HG03108 (cell line): ENCODE measurements at regions not wholly inside any gene's neighbourhood (a gene's known extent, or its start where the extent isn't known, plus 50 kb on each side); places are given as distances from the start of the nearest gene placed in this dataset.
"Not testable (repeated sequence)": the region's sequence is repeated elsewhere in the genome, so short reads cannot be mapped to it uniquely, and the experiment has no call there.

Source experiments
- ATAC-seq: cut with Tn5 transposase; IDR thresholded peaks from one replicate; pipeline ENCODE4 v1.9.1; 2021; ENCODE audit warnings: moderate library complexity; ENCODE audit not compliant: unreplicated experiment

GRCh38 chr2:215630796-215631195 is 194.9 kb upstream of the FN1 start:
- ATAC-seq: not testable (repeated sequence)

- ATAC-seq: no peak
These were observed 191.9 kb upstream of the FN1 start for GRCh38 chr2:215627771-215628170.

- ATAC-seq: no peak
These were observed 191.0 kb upstream of the FN1 start for GRCh38 chr2:215626812-215627281.

DNA sequence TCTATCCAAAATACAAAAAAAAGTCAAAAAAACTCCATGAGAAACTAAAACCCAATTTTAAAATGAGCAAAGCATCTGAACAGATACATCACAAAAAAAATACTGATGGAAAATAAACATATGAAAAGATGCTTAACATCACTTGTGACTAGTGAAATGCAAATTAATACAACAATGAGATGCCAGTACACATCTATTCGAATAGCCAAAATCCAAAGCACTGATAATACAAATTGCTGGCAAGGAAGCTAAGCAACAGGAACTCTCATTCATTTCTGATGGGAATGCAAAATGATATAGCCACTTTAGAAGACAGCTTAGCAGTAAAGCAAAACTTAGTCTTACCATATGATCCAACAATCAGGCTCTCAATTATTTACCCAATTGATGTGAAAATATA is 190.2 kb upstream of the FN1 start:
- no peak for ATAC-seq

DNA sequence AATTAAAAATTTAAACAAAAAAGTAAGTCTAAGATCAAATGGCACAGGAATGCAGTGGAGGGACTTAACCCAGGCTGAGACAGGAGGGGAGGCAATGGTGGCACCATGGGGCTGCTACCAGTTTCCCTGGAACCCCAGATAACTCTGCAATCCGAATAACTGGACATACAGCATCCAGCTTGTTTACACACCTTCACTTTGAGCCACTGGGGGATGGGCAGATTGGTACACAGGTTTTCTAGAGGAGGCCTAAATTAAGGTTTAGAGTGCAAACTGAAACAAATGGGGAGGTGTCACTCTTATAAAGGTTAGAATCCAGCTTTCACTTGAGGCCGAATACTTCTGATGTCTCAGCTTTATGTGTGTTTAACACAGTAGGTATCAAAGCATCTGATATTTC is 189.3 kb upstream of the FN1 start:
- no peak for ATAC-seq

DNA sequence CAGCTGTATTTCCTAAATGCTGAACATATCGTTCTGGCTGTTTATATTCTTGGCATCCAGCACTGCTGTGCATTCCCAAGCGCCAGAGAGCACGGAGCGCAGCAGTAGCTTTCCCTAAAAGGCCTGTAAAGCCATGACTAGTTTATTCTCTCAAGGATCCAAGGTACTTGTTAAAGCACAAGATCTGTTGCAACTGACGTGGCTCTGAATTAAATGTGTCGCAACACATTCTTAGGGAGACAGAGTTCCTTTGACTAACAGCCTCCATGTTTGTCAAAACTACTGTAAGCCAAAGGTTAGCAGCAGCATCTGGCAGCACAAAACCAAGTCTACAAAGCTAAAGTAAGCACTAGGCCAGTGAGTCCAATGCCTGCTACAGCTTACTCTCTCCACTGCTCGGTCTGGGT is 188.6 kb upstream of the FN1 start:
- no peak for ATAC-seq

DNA sequence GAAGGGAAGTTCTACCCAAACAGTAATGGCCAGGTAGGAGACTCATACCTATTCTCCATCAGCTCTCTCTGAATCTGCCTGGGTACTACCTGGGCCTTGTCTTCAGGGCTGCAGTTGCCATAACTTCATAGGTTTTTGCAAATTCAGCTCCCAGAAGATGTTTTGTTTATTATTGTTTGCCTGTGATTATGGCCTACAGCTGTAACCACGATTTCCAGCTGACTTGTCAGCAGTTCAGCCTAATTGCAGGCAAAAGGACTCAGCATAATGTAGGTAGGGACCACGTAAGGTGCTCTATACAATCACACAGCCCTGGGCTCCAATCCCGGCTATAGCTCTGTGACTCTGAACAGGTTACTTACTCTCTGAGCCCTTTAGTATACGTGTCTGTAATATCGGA is 187.0 kb upstream of the FN1 start:
- no peak for ATAC-seq

DNA sequence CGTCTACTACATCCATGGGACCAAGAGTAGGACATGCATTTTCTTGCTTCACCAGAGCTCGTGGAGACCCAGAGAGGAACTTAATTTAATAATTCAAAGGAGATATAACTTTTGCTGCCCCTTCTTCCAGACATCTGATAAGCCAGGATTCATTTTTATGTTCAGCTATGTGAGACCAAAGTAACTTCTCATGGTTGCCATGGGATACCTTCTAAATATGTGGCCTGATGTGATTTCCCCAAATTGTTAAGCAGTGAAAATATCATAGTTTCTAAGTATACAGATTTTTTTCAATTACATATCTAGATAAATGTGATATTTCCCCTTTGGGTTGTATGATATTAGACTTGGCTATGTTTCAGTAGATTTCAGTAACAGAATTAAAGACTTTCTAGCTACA is 185.5 kb upstream of the FN1 start:
- no peak for ATAC-seq

GRCh38 chr2:215620528-215620927 is 184.7 kb upstream of the FN1 start:
- no peak for ATAC-seq

GRCh38 chr2:215619989-215620388 is 184.1 kb upstream of the FN1 start:
- no peak for ATAC-seq

DNA sequence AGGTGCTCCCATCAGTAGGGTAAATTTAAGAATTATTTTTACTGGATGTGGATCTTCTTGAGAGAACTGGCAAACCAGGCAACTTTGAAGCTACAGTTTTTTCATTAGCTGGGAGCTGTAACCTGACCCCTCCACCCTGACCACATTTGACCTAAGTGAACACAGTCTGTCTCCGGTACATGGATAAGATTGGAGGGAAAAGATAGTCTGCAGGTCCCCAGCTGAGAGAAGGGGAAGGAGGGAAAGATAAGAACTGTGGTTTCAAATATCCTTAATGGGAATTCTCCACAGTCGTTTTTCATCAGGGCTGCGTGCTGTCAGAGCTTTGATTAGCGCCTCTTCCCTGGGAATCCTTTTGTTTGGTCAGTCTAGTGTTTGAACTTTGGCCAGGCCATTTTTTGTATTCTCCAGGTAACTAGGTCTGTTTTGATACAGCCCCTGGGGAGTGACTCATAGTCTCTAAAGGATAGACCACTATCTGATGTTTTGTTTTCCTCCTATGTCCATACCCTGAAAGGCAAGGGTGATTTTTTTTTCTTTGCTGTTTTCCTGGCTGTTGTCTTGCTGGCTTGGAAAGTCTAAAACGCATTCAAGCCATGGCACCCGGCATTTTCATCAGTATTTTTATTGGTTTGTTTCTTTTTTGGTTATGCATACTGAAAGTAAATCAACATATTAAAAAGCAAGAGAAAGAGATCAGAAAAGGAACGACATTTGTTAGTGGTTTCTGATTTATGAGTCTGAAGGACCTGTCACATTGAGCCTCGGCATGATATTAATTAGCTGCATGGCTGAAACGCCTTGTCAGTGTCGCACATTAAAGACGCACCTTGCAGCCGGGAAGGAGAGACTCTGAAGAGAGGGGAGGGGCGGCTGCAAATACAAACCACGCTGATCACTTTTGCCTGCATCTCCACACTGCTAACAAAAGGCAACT is 183.4 kb upstream of the FN1 start:
- ATAC-seq: no peak

- ATAC-seq: no peak
These were observed 182.3 kb upstream of the FN1 start for GRCh38 chr2:215618145-215618544.

GRCh38 chr2:215617060-215617824 is 181.4 kb upstream of the FN1 start:
- no peak for ATAC-seq

DNA sequence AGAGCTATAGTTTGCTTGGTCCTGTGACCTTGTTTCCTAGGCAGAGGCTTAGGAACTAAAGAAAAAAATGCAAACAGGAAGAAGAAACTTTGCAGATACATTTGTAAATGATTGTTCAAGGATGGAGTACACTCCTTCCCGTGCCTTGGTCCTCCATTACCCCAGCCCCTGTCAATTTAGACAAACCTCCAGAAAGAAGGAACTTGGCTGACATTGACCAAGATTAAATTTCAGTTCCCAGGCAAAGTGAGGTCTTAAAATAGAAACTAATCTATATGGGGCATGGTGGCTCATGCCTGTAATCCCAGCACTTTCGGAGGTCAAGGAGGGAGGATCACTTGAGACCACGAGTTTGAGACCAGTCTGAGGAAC is 179.9 kb upstream of the FN1 start:
- ATAC-seq: no peak

GRCh38 chr2:215615067-215615802 is 179.4 kb upstream of the FN1 start:
- ATAC-seq: no peak

DNA sequence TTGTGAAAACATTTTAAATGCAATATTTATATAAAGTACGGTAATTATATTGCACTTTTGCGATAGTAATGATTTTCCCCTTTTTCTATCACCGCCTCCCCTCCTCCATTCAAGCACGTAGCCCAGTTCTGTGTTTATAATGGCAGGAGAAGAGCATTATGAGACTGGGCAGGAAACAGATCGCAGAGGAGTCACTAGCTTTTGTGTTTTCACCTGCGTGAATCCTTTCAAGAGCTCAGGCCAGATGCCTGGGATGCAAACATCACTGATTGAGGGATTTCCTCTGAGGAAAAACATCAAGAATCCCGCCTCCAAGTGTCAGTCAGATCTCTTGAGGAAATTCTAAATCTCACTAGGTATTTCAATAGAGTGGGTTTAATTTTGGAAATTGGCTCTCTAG is 178.4 kb upstream of the FN1 start:
- no peak for ATAC-seq

- ATAC-seq: no peak
These were observed 178.0 kb upstream of the FN1 start for GRCh38 chr2:215613888-215614287.

DNA sequence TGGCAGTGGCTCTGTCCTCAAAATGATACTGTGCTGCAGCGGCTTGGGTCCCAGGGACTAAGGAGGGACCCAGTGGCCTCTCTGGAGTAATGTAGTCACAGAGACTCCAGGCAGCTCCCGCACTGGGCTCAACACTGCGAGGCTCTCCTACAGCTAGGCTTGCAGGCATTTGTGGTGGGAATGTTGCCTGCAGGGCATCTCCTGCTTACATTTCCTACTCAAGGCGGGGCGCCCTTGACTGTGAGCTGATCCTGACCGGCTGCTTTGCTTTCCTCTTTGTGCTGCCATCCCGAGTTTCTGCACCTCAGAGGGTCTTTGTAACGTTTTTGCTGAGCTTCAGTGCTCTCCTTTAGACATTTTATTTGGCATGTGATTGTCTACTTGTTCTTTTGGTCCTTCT is 177.4 kb upstream of the FN1 start:
- no peak for ATAC-seq

GRCh38 chr2:215612786-215613185 is 176.9 kb upstream of the FN1 start:
- no peak for ATAC-seq

- ATAC-seq: no peak
These were observed 175.9 kb upstream of the FN1 start for GRCh38 chr2:215611609-215612386.
